Calu3 (cell line): ENCODE measurements at regions not wholly inside any gene's neighbourhood (a gene's known extent, or its start where the extent isn't known, plus 50 kb on each side); places are given as distances from the start of the nearest gene placed in this dataset.
A peak's percentile ranks its signal among the peaks of the same experiment; 100 is the strongest.

Experiments
- BruUV-seq: library from RNA; stranded (reverse); fragments of 400-500 nt; replicated peaks from 2 replicates; lab custom pipeline; 2021; lab: Mats Ljungman, UMichigan
- CTCF ChIA-PET: fragments of 300-600 bp; sonication (Branson Sonifier 250); formaldehyde crosslinking; loops from one replicate; lab custom pipeline; 2022; ENCODE audit warnings: antibody characterized with exemption; lab: Charles Lee
- DNase-seq: peaks from one replicate; pipeline ENCODE4 v3.0.0; 2022
- H3K27ac Mint-ChIP-seq: one replicate; pipeline ENCODE4 v1.8.0; 2022; ENCODE audit warnings: mixed read lengths; ENCODE audit not compliant: unreplicated experiment
- H3K27me3 Mint-ChIP-seq: one replicate; pipeline ENCODE4 v1.8.0; 2022; ENCODE audit warnings: mixed read lengths; ENCODE audit not compliant: unreplicated experiment
- H3K36me3 Mint-ChIP-seq: one replicate; pipeline ENCODE4 v1.8.0; 2022; ENCODE audit warnings: mild to moderate bottlenecking, moderate library complexity, mixed read lengths; ENCODE audit not compliant: insufficient read depth, unreplicated experiment
- H3K4me1 Mint-ChIP-seq: one replicate; pipeline ENCODE4 v1.8.0; 2022; ENCODE audit warnings: mild to moderate bottlenecking, low read depth, mixed read lengths; ENCODE audit not compliant: unreplicated experiment
- H3K4me3 Mint-ChIP-seq: one replicate; pipeline ENCODE4 v1.8.0; 2022; ENCODE audit warnings: mild to moderate bottlenecking, low read depth, moderate library complexity, mixed read lengths; ENCODE audit not compliant: unreplicated experiment
- H3K9me3 Mint-ChIP-seq: one replicate; pipeline ENCODE4 v1.8.0; 2022; ENCODE audit warnings: low read depth, mixed read lengths; ENCODE audit not compliant: unreplicated experiment
- CTCF ChIP-seq: fragments of 200-600 bp; IDR thresholded peaks from one replicate; pipeline ENCODE4 v1.8.0; 2022; ENCODE audit warnings: antibody characterized with exemption; ENCODE audit not compliant: unreplicated experiment
- intact Hi-C: fragments of 100-400 bp; cut with micrococcal nuclease; formaldehyde crosslinking; loops from one replicate; pipeline ENCODE4 v1.10.0; 2022; ENCODE audit not compliant: unreplicated experiment

GRCh38 chrX:3468031-3468430 is 121.6 kb upstream of the MXRA5 start:
- CTCF ChIA-PET = interaction anchor here (0.8 kb wide), 1 partner anchor 81 kb away, joined by 5 read pairs; no protein-coding TSS in a partner anchor
- Mint-ChIP-seq H3K4me1 (peaks cover 12% of the 10 kb centered on the region), H3K27ac (no peak overlapping the region), H3K9me3 (peaks cover 2% of the 10 kb centered on the region), H3K27me3 (no peaks in the 10 kb centered on the region), H3K4me3 (no peak overlapping the region), H3K36me3 (peaks cover 7% of the 10 kb centered on the region)
- BruUV-seq = no TSS peak
- intact Hi-C loops = no loop called here
- TF ChIP-seq CTCF = no peak
- no peak for DNase-seq

GRCh38 chrX:3465017-3465416 is 118.6 kb upstream of the MXRA5 start:
- no TSS peak for BruUV-seq
- Mint-ChIP-seq H3K27me3 (no peaks in the 10 kb centered on the region), H3K36me3 (peaks cover 1% of the 10 kb centered on the region), H3K9me3 (peaks cover 2% of the 10 kb centered on the region), H3K4me3 (no peak overlapping the region), H3K4me1 (peaks cover 13% of the 10 kb centered on the region), H3K27ac (no peak overlapping the region)
- TF ChIP-seq CTCF = no peak
- CTCF ChIA-PET = no interaction called here
- intact Hi-C loops = no loop called here
- no peak for DNase-seq

GRCh38 chrX:3462166-3462508 is 115.7 kb upstream of the MXRA5 start:
- Mint-ChIP-seq H3K27ac (peak overlapping the region; percentile 85), H3K4me1 (peaks cover 13% of the 10 kb centered on the region), H3K4me3 (peak overlapping the region; percentile 56), H3K9me3 (peaks cover 5% of the 10 kb centered on the region), H3K36me3 (no peaks in the 10 kb centered on the region), H3K27me3 (no peaks in the 10 kb centered on the region)
- DNase-seq = peak; percentile 24
- TF ChIP-seq CTCF = no peak
- no TSS peak for BruUV-seq
- CTCF ChIA-PET = no interaction called here
- intact Hi-C loops = no loop called here

- Mint-ChIP-seq H3K9me3 (peaks cover 7% of the 10 kb centered on the region), H3K4me3 (peak overlapping the region; percentile 56), H3K27ac (peak overlapping the region; percentile 85), H3K27me3 (no peaks in the 10 kb centered on the region), H3K36me3 (no peaks in the 10 kb centered on the region), H3K4me1 (peaks cover 13% of the 10 kb centered on the region)
- peak; percentile 51 for DNase-seq
- CTCF ChIA-PET = interaction anchor here (0.7 to 1.5 kb wide), 2 partner anchors 88 to 436 kb away, joined by 3 read pairs; no protein-coding TSS in a partner anchor
- TF ChIP-seq CTCF = no peak
- BruUV-seq = TSS peak; percentile 93
- intact Hi-C loops = no loop called here
Measured at GRCh38 chrX:3461397-3462165, 115.1 kb upstream of the MXRA5 start.
